Glutamatergic neuron (in vitro differentiated cells): ENCODE measurements at regions not wholly inside any gene's neighbourhood (a gene's known extent, or its start where the extent isn't known, plus 50 kb on each side); places are given as distances from the start of the nearest gene placed in this dataset.

Experiments used
- DNase-seq: peaks from one replicate; pipeline ENCODE4 v3.0.0; 2022
- H3K27ac Mint-ChIP-seq: one replicate; pipeline ENCODE4 v1.8.0; 2020; ENCODE audit warnings: mild to moderate bottlenecking, mixed read lengths, inconsistent platforms; ENCODE audit not compliant: unreplicated experiment
- H3K27me3 Mint-ChIP-seq: one replicate; pipeline ENCODE4 v1.8.0; 2020; ENCODE audit warnings: mild to moderate bottlenecking, moderate library complexity, mixed read lengths, inconsistent platforms; ENCODE audit not compliant: unreplicated experiment
- H3K36me3 Mint-ChIP-seq: one replicate; pipeline ENCODE4 v1.8.0; 2020; ENCODE audit warnings: mild to moderate bottlenecking, mixed read lengths, inconsistent platforms; ENCODE audit not compliant: unreplicated experiment
- H3K4me1 Mint-ChIP-seq: one replicate; pipeline ENCODE4 v1.8.0; 2020; ENCODE audit warnings: mild to moderate bottlenecking, low read depth, mixed read lengths, inconsistent platforms; ENCODE audit not compliant: unreplicated experiment
- H3K4me3 Mint-ChIP-seq: one replicate; pipeline ENCODE4 v1.8.0; 2020; ENCODE audit warnings: mild to moderate bottlenecking, mixed read lengths, inconsistent platforms; ENCODE audit not compliant: unreplicated experiment
- H3K9me3 Mint-ChIP-seq: one replicate; pipeline ENCODE4 v1.8.0; 2020; ENCODE audit warnings: mild to moderate bottlenecking, moderate library complexity, mixed read lengths, inconsistent platforms; ENCODE audit not compliant: unreplicated experiment
- CTCF ChIP-seq: fragments of 200-600 bp; sonication (generic); IDR thresholded peaks from one replicate; pipeline ENCODE4 v1.5.0; 2021; ENCODE audit not compliant: partially characterized antibody, unreplicated experiment

DNA sequence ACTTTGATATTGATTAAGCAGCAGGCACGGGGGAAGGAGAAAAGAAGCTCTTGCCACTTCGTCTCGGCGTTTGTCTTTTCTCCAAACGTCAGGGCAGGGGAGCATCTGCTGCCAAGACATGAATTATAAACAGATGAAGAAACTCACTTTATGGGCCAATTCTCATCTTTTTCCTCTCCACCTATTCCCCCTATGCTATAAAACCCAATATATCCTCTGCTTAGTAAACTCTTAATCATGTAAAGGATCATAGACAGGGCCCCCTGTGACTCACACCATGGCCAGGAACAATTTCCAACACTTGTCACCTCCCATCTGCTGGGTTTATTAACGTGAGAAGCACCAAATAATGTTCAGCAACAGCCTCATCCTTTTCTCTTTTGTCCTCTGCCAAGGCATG, 1092.1 kb upstream of the TMEM132C start:
- no peak overlapping the region for H3K27ac Mint-ChIP-seq
- peaks cover 18% of the 10 kb centered on the region for H3K9me3 Mint-ChIP-seq
- no peak for TF ChIP-seq CTCF
- no peaks in the 10 kb centered on the region for H3K4me1 Mint-ChIP-seq
- no peak for DNase-seq
- peaks cover 5% of the 10 kb centered on the region for H3K27me3 Mint-ChIP-seq
- peaks cover 17% of the 10 kb centered on the region for H3K36me3 Mint-ChIP-seq
- no peak overlapping the region for H3K4me3 Mint-ChIP-seq

- Mint-ChIP-seq H3K4me3 (no peak overlapping the region), H3K36me3 (peaks cover 17% of the 10 kb centered on the region), H3K27me3 (peaks cover 5% of the 10 kb centered on the region), H3K4me1 (no peaks in the 10 kb centered on the region), H3K27ac (no peak overlapping the region), H3K9me3 (peaks cover 16% of the 10 kb centered on the region)
- no peak for TF ChIP-seq CTCF
- no peak for DNase-seq
Measured at GRCh38 chr12:127175361-127175760, 1091.6 kb upstream of the TMEM132C start.

DNA sequence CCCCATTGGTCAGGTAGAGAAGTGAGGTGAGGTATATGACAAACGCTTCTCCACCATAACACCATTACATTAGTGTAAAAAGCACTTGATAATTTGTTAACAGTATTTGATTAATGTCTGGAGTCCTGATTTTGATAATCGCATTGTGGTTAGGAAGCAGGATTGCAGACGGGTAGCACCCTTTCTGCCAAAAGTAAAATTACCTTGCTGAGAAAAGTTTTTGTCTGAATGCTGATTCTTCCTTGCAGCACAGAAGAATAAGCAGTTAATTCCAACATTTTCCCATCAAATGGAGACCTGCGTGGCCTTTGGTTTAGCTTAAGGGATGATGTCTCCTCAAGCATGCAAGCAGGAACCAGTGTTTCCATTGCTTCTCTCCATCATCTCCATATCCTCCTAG, 1090.2 kb upstream of the TMEM132C start:
- Mint-ChIP-seq H3K9me3 (peaks cover 14% of the 10 kb centered on the region), H3K4me3 (no peak overlapping the region), H3K36me3 (peaks cover 11% of the 10 kb centered on the region), H3K27ac (no peak overlapping the region), H3K27me3 (peaks cover 2% of the 10 kb centered on the region), H3K4me1 (no peaks in the 10 kb centered on the region)
- no peak for TF ChIP-seq CTCF
- DNase-seq, result no peak

GRCh38 chr12:127178052-127178451, 1088.9 kb upstream of the TMEM132C start:
- DNase-seq, result no peak
- TF ChIP-seq CTCF, result no peak
- Mint-ChIP-seq H3K4me1 (no peaks in the 10 kb centered on the region), H3K27me3 (peaks cover 2% of the 10 kb centered on the region), H3K36me3 (peaks cover 8% of the 10 kb centered on the region), H3K27ac (no peak overlapping the region), H3K4me3 (no peak overlapping the region), H3K9me3 (peaks cover 7% of the 10 kb centered on the region)

DNA sequence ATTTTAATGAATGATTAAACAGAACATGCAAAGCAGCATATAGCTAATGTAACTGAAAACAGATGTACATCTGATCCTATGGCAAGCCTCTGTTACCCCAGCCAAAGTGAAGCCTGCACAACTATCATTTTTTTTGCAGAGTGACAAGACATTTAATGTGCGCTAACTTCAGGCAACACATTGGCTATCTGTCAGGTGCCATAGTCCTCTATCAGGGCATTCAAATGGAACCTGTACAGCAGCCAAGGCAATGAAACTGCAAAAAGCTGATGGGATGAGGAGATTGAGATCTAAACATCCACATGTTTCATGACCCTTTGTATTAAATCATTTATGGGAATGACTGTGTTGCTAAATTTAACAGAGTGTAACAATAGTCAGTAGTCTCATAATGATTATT, 1088.5 kb upstream of the TMEM132C start:
- Mint-ChIP-seq H3K4me3 (no peak overlapping the region), H3K27me3 (peaks cover 2% of the 10 kb centered on the region), H3K27ac (no peak overlapping the region), H3K4me1 (no peaks in the 10 kb centered on the region), H3K36me3 (peaks cover 8% of the 10 kb centered on the region), H3K9me3 (peaks cover 8% of the 10 kb centered on the region)
- no peak for TF ChIP-seq CTCF
- DNase-seq, result no peak
